Ovary (tissue), 3 donors: ENCODE measurements at regions not wholly inside any gene's neighbourhood (a gene's known extent, or its start where the extent isn't known, plus 50 kb on each side); places are given as distances from the start of the nearest gene placed in this dataset.

Experiments used
- EP300 ChIP-seq: sonication (generic); formaldehyde crosslinking; IDR thresholded peaks from one replicate; pipeline ENCODE4 v1.6.1; 2017; ENCODE audit warnings: antibody characterized with exemption
- POLR2A ChIP-seq: fragments of 450-650 bp; IDR thresholded peaks from one replicate; pipeline ENCODE4 v1.6.1; 2017; ENCODE audit warnings: antibody characterized with exemption, mild to moderate bottlenecking, moderate library complexity
- TF ChIP-seq, protein P1 (sequence below), 3 donors: fragments of 450-650 bp in 2 of 3; fragments of 200-600 bp in 1 of 3; IDR thresholded peaks; one replicate each; pipeline versions ENCODE4 v1.5.1 to v1.8.0; 2016 to 2022; ENCODE audit warnings: antibody characterized with exemption in 3 of 3, mild to moderate bottlenecking in 1 of 3
- donor health status: DM: no; HTN: no; CAD: no.

DNA sequence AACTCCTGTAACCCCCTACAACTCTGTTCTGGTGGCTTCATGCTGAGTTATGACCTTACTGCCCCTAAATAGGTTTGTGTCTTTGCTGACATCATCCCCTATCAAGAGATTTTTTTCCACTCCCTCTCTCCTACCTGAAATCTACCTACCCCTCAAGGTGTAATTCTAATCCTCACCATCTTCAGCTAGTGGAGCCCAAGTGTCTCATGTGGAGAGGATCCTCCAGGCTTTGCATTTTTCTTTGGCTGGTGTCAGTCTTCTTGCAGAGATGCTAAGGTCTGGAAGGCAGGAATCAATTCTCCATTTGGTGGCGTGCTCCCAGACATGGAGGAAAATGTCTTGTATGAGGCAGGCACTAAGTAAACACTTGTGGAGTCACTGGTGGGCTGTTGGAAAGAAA is 74.8 kb upstream of the PRMT8 start:
- TF ChIP-seq, protein P1, sequence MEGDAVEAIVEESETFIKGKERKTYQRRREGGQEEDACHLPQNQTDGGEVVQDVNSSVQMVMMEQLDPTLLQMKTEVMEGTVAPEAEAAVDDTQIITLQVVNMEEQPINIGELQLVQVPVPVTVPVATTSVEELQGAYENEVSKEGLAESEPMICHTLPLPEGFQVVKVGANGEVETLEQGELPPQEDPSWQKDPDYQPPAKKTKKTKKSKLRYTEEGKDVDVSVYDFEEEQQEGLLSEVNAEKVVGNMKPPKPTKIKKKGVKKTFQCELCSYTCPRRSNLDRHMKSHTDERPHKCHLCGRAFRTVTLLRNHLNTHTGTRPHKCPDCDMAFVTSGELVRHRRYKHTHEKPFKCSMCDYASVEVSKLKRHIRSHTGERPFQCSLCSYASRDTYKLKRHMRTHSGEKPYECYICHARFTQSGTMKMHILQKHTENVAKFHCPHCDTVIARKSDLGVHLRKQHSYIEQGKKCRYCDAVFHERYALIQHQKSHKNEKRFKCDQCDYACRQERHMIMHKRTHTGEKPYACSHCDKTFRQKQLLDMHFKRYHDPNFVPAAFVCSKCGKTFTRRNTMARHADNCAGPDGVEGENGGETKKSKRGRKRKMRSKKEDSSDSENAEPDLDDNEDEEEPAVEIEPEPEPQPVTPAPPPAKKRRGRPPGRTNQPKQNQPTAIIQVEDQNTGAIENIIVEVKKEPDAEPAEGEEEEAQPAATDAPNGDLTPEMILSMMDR (IDR thresholded peaks at IDR 0.05): no peak
- TF ChIP-seq POLR2A (no peak), EP300 (no peak)
